SK-N-SH (cell line): ENCODE measurements at regions not wholly inside any gene's neighbourhood (a gene's known extent, or its start where the extent isn't known, plus 50 kb on each side); places are given as distances from the start of the nearest gene placed in this dataset.

ENCODE experiments used
- CTCF ChIA-PET: fragments of 300-600, 350-600 bp; formaldehyde crosslinking; extraction: SDS; loops from one replicate; lab custom pipeline; 2021; lab: Yijun Ruan, JAX
- POLR2A ChIA-PET: fragments of 350-600 bp; sonication (Branson Sonifier 250); formaldehyde crosslinking; extraction: SDS; loops from one replicate; lab custom pipeline; 2020; ENCODE audit warnings: antibody characterized with exemption, inconsistent platforms; lab: Yijun Ruan, JAX
- DNase-seq: peaks from one replicate; pipeline ENCODE4 v3.0.0; 2012
- H2AFZ ChIP-seq: fragments of 200-600 bp; sonication (generic); 2 replicates; pipeline ENCODE4 v1.8.1; 2016; ENCODE audit warnings: antibody characterized with exemption, mild to moderate bottlenecking, low read depth
- H3F3A ChIP-seq: fragments of 200-600 bp; sonication (generic); replicated peaks from 2 replicates; pipeline ENCODE3; 2016; ENCODE audit warnings: antibody characterized with exemption, mild to moderate bottlenecking; ENCODE audit not compliant: insufficient read depth
- H3K27ac ChIP-seq, 2 experiments: fragments of 200-500 bp in 1 of 2; fragments of 200-600 bp in 1 of 2; sonication (Bioruptor generic) in 1 of 2; sonication (generic), shearing (Covaris generic) in 1 of 2; 2 replicates each; pipeline versions ENCODE4 v1.5.1 to v1.6.1; 2014 to 2016; ENCODE audit warnings: low read depth in 2 of 2, inconsistent platforms in 1 of 2, low read length in 1 of 2, mild to moderate bottlenecking in 1 of 2, mixed read lengths in 1 of 2
- H3K27me3 ChIP-seq: fragments of 200-600 bp; sonication (generic), shearing (Covaris generic); 2 replicates; pipeline ENCODE4 v1.6.1; 2016; ENCODE audit warnings: mixed run types; ENCODE audit not compliant: insufficient read depth
- H3K36me3 ChIP-seq, 2 experiments: fragments of 200-500 bp in 1 of 2; fragments of 200-600 bp in 1 of 2; sonication (Bioruptor generic) in 1 of 2; sonication (generic) in 1 of 2; replicated peaks in 1 of 2; 2 replicates each; pipeline versions ENCODE3 to v1.5.1; 2014 to 2016; ENCODE audit warnings: low read length in 1 of 2, mild to moderate bottlenecking in 1 of 2; ENCODE audit not compliant: insufficient read depth in 2 of 2, control insufficient read depth in 1 of 2
- H3K4me1 ChIP-seq, 2 experiments: fragments of 200-500 bp in 1 of 2; fragments of 200-600 bp in 1 of 2; sonication (Bioruptor generic) in 1 of 2; sonication (generic), shearing (Covaris generic) in 1 of 2; 2 replicates each; pipeline versions ENCODE4 v1.5.1 to v1.6.1; 2014 to 2016; ENCODE audit warnings: low read depth in 1 of 2, low read length in 1 of 2, mixed run types in 1 of 2; ENCODE audit not compliant: insufficient read depth in 2 of 2, control insufficient read depth in 1 of 2
- H3K4me2 ChIP-seq: fragments of 200-600 bp; sonication (generic), shearing (Covaris generic); 2 replicates; pipeline ENCODE4 v1.6.1; 2017; ENCODE audit warnings: mixed run types
- H3K4me3 ChIP-seq, 2 experiments: fragments of 200-500 bp in 1 of 2; fragments of 200-600 bp in 1 of 2; sonication (Bioruptor generic) in 1 of 2; sonication (generic), shearing (Covaris generic) in 1 of 2; 2 replicates each; pipeline versions ENCODE4 v1.5.1 to v1.8.1; 2014 to 2016; ENCODE audit warnings: low read depth in 2 of 2, inconsistent platforms in 1 of 2, low read length in 1 of 2, mild to moderate bottlenecking in 1 of 2, mixed read lengths in 1 of 2, moderate library complexity in 1 of 2
- H3K79me2 ChIP-seq: fragments of 200-600 bp; sonication (generic); 2 replicates; pipeline ENCODE4 v1.8.1; 2017; ENCODE audit warnings: mild to moderate bottlenecking; ENCODE audit not compliant: insufficient read depth
- H3K9ac ChIP-seq: fragments of 200-600 bp; sonication (generic); 2 replicates; pipeline ENCODE4 v1.6.1; 2017; ENCODE audit warnings: mixed run types
- H3K9me2 ChIP-seq: fragments of 200-600 bp; sonication (generic); 2 replicates; pipeline ENCODE4 v1.6.1; 2017; ENCODE audit warnings: mixed run types
- H3K9me3 ChIP-seq: fragments of 200-600 bp; sonication (generic); 2 replicates; pipeline ENCODE4 v1.6.1; 2017; ENCODE audit warnings: mixed run types, mild to moderate bottlenecking, moderate library complexity
- H4K20me1 ChIP-seq: fragments of 200-600 bp; sonication (generic); 2 replicates; pipeline ENCODE4 v1.6.1; 2017; ENCODE audit warnings: mild to moderate bottlenecking, mixed run types; ENCODE audit not compliant: insufficient read depth
- CHD2 ChIP-seq: fragments of 150-350 bp; IDR thresholded peaks from 2 replicates; pipeline ENCODE4 v1.6.1; 2018; ENCODE audit warnings: low read length; ENCODE audit not compliant: partially characterized antibody
- ELF1 ChIP-seq: IDR thresholded peaks from 2 replicates; pipeline ENCODE4 v1.4.0; 2012
- FOSL2 ChIP-seq: IDR thresholded peaks from 2 replicates; pipeline ENCODE4 v1.4.0; 2012; ENCODE audit warnings: low read depth, mild to moderate bottlenecking, moderate library complexity, borderline replicate concordance
- JUND ChIP-seq: IDR thresholded peaks from 2 replicates; pipeline ENCODE4 v1.4.0; 2012
- MAX ChIP-seq: IDR thresholded peaks from 2 replicates; pipeline ENCODE4 v1.4.0; 2012; ENCODE audit warnings: low read depth
- MEF2A ChIP-seq: IDR thresholded peaks from 2 replicates; pipeline ENCODE4 v1.4.0; 2012; ENCODE audit warnings: low read depth, borderline replicate concordance
- MXI1 ChIP-seq: IDR thresholded peaks from 2 replicates; pipeline ENCODE4 v1.6.1; 2012; ENCODE audit warnings: mild to moderate bottlenecking, low read depth, low read length, improper control_type of control experiment
- NFIC ChIP-seq: IDR thresholded peaks from 2 replicates; pipeline ENCODE4 v1.4.0; 2012; ENCODE audit warnings: borderline replicate concordance
- NRF1 ChIP-seq: IDR thresholded peaks from 2 replicates; pipeline ENCODE4 v1.6.1; 2012; ENCODE audit warnings: low read depth, mild to moderate bottlenecking, low read length
- POLR2AphosphoS5 ChIP-seq: IDR thresholded peaks from 2 replicates; pipeline ENCODE4 v1.6.1; 2012; ENCODE audit warnings: low read depth, low read length
- RAD21 ChIP-seq: IDR thresholded peaks from 2 replicates; pipeline ENCODE4 v1.6.1; 2012; ENCODE audit warnings: mild to moderate bottlenecking, low read length
- REST ChIP-seq: IDR thresholded peaks from 2 replicates; pipeline ENCODE4 v1.6.1; 2012; ENCODE audit warnings: mild to moderate bottlenecking, low read depth, low read length, moderate library complexity
- SIN3A ChIP-seq: IDR thresholded peaks from 2 replicates; pipeline ENCODE4 v1.6.1; 2012; ENCODE audit warnings: low read depth, mild to moderate bottlenecking, low read length, moderate library complexity, borderline replicate concordance
- TAF1 ChIP-seq: IDR thresholded peaks from 2 replicates; pipeline ENCODE4 v1.6.1; 2012; ENCODE audit warnings: low read depth, mild to moderate bottlenecking, low read length, moderate library complexity, borderline replicate concordance
- TCF12 ChIP-seq: IDR thresholded peaks from 2 replicates; pipeline ENCODE4 v1.4.0; 2012
- USF1 ChIP-seq: IDR thresholded peaks from 2 replicates; pipeline ENCODE4 v1.4.0; 2012; ENCODE audit warnings: low read depth, borderline replicate concordance
- YY1 ChIP-seq: IDR thresholded peaks from 2 replicates; pipeline ENCODE4 v1.4.0; 2012; ENCODE audit warnings: low read depth, mild to moderate bottlenecking
- TF ChIP-seq, protein P1 (sequence below): fragments of 150-350 bp; IDR thresholded peaks from 2 replicates; pipeline ENCODE4 v1.6.1; 2016; ENCODE audit warnings: mild to moderate bottlenecking, low read depth, low read length
- TF ChIP-seq, protein P2 (sequence below): IDR thresholded peaks from 2 replicates; pipeline ENCODE4 v1.4.0; 2012; ENCODE audit warnings: low read depth, borderline replicate concordance

- H3K27ac ChIP-seq: no peak overlapping the region
- H3K9ac ChIP-seq: no peak overlapping the region
- no peaks in the 10 kb centered on the region for H4K20me1 ChIP-seq
- H3K4me3 ChIP-seq: no peak overlapping the region
- H3K27me3 ChIP-seq: no peaks in the 10 kb centered on the region
- H3K79me2 ChIP-seq: no peaks in the 10 kb centered on the region
- H2AFZ ChIP-seq: no peak overlapping the region
- H3K36me3 ChIP-seq: no peaks in the 10 kb centered on the region
- no peaks in the 10 kb centered on the region for H3K9me2 ChIP-seq
- DNase-seq: no peak
- POLR2A ChIA-PET: no interaction called here
- CTCF ChIA-PET: no interaction called here
- no peaks in the 10 kb centered on the region for H3F3A ChIP-seq
- H3K9me3 ChIP-seq: no peaks in the 10 kb centered on the region
- no peak overlapping the region for H3K4me2 ChIP-seq
- H3K4me1 ChIP-seq: no peaks in the 10 kb centered on the region
- TF ChIP-seq, protein P1, sequence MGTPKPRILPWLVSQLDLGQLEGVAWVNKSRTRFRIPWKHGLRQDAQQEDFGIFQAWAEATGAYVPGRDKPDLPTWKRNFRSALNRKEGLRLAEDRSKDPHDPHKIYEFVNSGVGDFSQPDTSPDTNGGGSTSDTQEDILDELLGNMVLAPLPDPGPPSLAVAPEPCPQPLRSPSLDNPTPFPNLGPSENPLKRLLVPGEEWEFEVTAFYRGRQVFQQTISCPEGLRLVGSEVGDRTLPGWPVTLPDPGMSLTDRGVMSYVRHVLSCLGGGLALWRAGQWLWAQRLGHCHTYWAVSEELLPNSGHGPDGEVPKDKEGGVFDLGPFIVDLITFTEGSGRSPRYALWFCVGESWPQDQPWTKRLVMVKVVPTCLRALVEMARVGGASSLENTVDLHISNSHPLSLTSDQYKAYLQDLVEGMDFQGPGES: no peak
- no peak for TF ChIP-seq MXI1
- no peak for TF ChIP-seq NFIC
- no peak for TF ChIP-seq JUND
- TF ChIP-seq TAF1: no peak
- TF ChIP-seq MAX: no peak
- TF ChIP-seq CHD2: no peak
- no peak for TF ChIP-seq SIN3A
- TF ChIP-seq REST: no peak
- TF ChIP-seq RAD21: no peak
- TF ChIP-seq POLR2AphosphoS5: no peak
- TF ChIP-seq TCF12: no peak
- TF ChIP-seq MEF2A: no peak
- no peak for TF ChIP-seq YY1
- TF ChIP-seq ELF1: no peak
- no peak for TF ChIP-seq NRF1
- no peak for TF ChIP-seq FOSL2
- TF ChIP-seq, protein P2, sequence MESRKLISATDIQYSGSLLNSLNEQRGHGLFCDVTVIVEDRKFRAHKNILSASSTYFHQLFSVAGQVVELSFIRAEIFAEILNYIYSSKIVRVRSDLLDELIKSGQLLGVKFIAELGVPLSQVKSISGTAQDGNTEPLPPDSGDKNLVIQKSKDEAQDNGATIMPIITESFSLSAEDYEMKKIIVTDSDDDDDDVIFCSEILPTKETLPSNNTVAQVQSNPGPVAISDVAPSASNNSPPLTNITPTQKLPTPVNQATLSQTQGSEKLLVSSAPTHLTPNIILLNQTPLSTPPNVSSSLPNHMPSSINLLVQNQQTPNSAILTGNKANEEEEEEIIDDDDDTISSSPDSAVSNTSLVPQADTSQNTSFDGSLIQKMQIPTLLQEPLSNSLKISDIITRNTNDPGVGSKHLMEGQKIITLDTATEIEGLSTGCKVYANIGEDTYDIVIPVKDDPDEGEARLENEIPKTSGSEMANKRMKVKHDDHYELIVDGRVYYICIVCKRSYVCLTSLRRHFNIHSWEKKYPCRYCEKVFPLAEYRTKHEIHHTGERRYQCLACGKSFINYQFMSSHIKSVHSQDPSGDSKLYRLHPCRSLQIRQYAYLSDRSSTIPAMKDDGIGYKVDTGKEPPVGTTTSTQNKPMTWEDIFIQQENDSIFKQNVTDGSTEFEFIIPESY: no peak
- TF ChIP-seq USF1: no peak
Observed at GRCh38 chr1:195130598-195130997, 1477.6 kb downstream of the KCNT2 start.
